Aorta (tissue), 5 donors: ENCODE measurements at regions not wholly inside any gene's neighbourhood (a gene's known extent, or its start where the extent isn't known, plus 50 kb on each side); places are given as distances from the start of the nearest gene placed in this dataset.

Source experiments
- ATAC-seq: fragments of 200-7000 bp; cut with Tn5 transposase; one replicate; pipeline ENCODE4 v1.9.1; 2022; ENCODE audit warnings: moderate library complexity; ENCODE audit not compliant: low FRiP score
- DNase-seq, 2 donors: peaks; one replicate each; pipeline ENCODE4 v3.0.0-alpha.2; 2020
- H3K27ac ChIP-seq, 2 donors: one replicate each; pipeline ENCODE4 v1.5.1; 2013; ENCODE audit warnings: low read length in 2 of 2, mild to moderate bottlenecking in 2 of 2, moderate library complexity in 2 of 2, control low read depth in 1 of 2, inconsistent platforms in 1 of 2, low read depth in 1 of 2
- H3K27me3 ChIP-seq, 2 donors: one replicate each; pipeline ENCODE4 v1.6.1; 2013; ENCODE audit warnings: control low read depth in 1 of 2, low read length in 1 of 2, mild to moderate bottlenecking in 1 of 2, moderate library complexity in 1 of 2; ENCODE audit not compliant: insufficient read depth in 2 of 2, control insufficient read depth in 1 of 2
- H3K36me3 ChIP-seq, 2 donors: one replicate each; pipeline ENCODE4 v1.6.1; 2013; ENCODE audit warnings: control low read depth in 1 of 2, low read length in 1 of 2, mild to moderate bottlenecking in 1 of 2; ENCODE audit not compliant: insufficient read depth in 2 of 2, control insufficient read depth in 1 of 2
- H3K4me1 ChIP-seq, 2 donors: one replicate each; pipeline ENCODE4 v1.6.1; 2013; ENCODE audit warnings: low read length in 2 of 2, control low read depth in 1 of 2, mild to moderate bottlenecking in 1 of 2, moderate library complexity in 1 of 2; ENCODE audit not compliant: insufficient read depth in 2 of 2, control insufficient read depth in 1 of 2
- H3K4me3 ChIP-seq, 2 donors: one replicate each; pipeline ENCODE4 v1.5.1; 2013; ENCODE audit warnings: low read length in 2 of 2, control low read depth in 1 of 2, mild to moderate bottlenecking in 1 of 2
- H3K9me3 ChIP-seq: one replicate; pipeline ENCODE4 v1.6.1; 2013; ENCODE audit warnings: mild to moderate bottlenecking, low read length; ENCODE audit not compliant: control insufficient read depth
- WGBS, 2 donors: extraction: QIAGEN DNeasy Blood & Tissue Kit; methylation state at CpG; one replicate each; pipeline ENCODE4 v1.1.7; 2013; 5-methylcytosine and 5-hydroxymethylcytosine counted together
- intact Hi-C, 2 donors: fragments of 100-400 bp; cut with DNase I; formaldehyde crosslinking; loops; one replicate each; pipeline versions ENCODE4 v1.14.2 to v1.15.0; 2022
- donor health status: healthy with polysubstance abuse.
- donor health status: Bipolar disorder and iron deficiency.
- donor health status: DM: no; HTN: no; CAD: no.
- donor health status: DM: no; HTN: no; CAD: no.
- donor health status: DM: yes; HTN: yes; CAD: no.

- Histone ChIP-seq H3K4me3 (no peak overlapping the region), H3K27me3 (no peaks in the 10 kb centered on the region), H3K9me3 (no peaks in the 10 kb centered on the region), H3K36me3 (no peaks in the 10 kb centered on the region), H3K27ac (no peak overlapping the region), H3K4me1 (no peaks in the 10 kb centered on the region)
- no peak for DNase-seq
- intact Hi-C loops = no loop called here
- 77 to 89% methylated on average over 1 of the region's 1 CpG for WGBS, 2 donors
- no peak for ATAC-seq
Measured at GRCh38 chr11:113578033-113578380, 102.8 kb upstream of the DRD2 start.

- intact Hi-C loops = no loop called here
- H3K36me3 ChIP-seq = no peaks in the 10 kb centered on the region
- H3K9me3 ChIP-seq = no peaks in the 10 kb centered on the region
- ATAC-seq (no peak), DNase-seq (no peak)
- no peaks in the 10 kb centered on the region for H3K27me3 ChIP-seq
- no peaks in the 10 kb centered on the region for H3K4me1 ChIP-seq
- no peak overlapping the region for H3K27ac ChIP-seq
- WGBS, 2 donors = 51 to 56% methylated on average over 6 of the region's 6 CpGs
- no peak overlapping the region for H3K4me3 ChIP-seq
Measured at GRCh38 chr11:113577356-113578032, 102.3 kb upstream of the DRD2 start.

GRCh38 chr11:113574586-113574985, 99.4 kb upstream of the DRD2 start:
- Histone ChIP-seq H3K4me1 (no peaks in the 10 kb centered on the region), H3K27ac (no peak overlapping the region), H3K9me3 (no peaks in the 10 kb centered on the region), H3K27me3 (no peaks in the 10 kb centered on the region), H3K4me3 (no peak overlapping the region), H3K36me3 (no peaks in the 10 kb centered on the region)
- DNase-seq (no peak), ATAC-seq (no peak)
- 73 to 90% methylated on average over 2 of the region's 2 CpGs for WGBS, 2 donors
- intact Hi-C loops = no loop called here

- ATAC-seq (no peak), DNase-seq (no peak)
- Histone ChIP-seq H3K9me3 (no peaks in the 10 kb centered on the region), H3K4me1 (no peaks in the 10 kb centered on the region), H3K4me3 (no peak overlapping the region), H3K27ac (no peak overlapping the region), H3K36me3 (no peaks in the 10 kb centered on the region), H3K27me3 (no peaks in the 10 kb centered on the region)
- intact Hi-C loops = no loop called here
- 82 to 85% methylated on average over 4 of the region's 4 CpGs for WGBS, 2 donors
Measured at GRCh38 chr11:113574171-113574570, 99.0 kb upstream of the DRD2 start.

DNA sequence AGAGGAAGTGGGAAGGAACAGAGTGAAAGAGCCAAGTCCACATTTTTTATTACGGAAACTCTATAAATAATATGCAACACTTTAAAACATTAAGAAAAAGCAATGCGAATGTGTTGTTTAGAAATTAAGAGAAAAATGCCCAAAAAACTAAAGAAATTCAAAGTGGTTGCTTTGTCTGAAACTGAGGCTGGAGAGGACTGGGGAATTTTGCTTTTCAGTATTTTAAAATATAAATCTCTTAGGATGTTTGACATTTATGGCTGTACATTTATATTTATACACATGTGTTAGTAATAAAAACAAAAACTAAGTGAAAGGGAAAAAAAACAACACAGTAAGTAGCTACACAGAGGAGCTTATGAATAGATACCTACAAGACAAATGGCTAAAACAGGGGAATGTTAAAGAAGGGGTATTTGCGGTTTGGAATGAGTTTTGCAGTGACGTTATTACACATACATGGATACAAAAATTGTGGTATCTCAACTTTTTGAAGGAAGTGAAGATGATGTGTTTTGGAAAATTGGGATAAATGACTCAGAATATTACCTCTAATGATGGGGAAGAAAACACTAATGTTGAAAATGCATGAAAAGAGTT, 97.0 kb upstream of the DRD2 start:
- H3K4me3 ChIP-seq = no peak overlapping the region
- H3K27me3 ChIP-seq = no peaks in the 10 kb centered on the region
- intact Hi-C loops = no loop called here
- no peaks in the 10 kb centered on the region for H3K36me3 ChIP-seq
- H3K27ac ChIP-seq = no peak overlapping the region
- ATAC-seq (no peak), DNase-seq (no peak)
- no peaks in the 10 kb centered on the region for H3K4me1 ChIP-seq
- no peaks in the 10 kb centered on the region for H3K9me3 ChIP-seq
- 33 to 39% methylated on average over 4 of the region's 4 CpGs for WGBS, 2 donors

DNA sequence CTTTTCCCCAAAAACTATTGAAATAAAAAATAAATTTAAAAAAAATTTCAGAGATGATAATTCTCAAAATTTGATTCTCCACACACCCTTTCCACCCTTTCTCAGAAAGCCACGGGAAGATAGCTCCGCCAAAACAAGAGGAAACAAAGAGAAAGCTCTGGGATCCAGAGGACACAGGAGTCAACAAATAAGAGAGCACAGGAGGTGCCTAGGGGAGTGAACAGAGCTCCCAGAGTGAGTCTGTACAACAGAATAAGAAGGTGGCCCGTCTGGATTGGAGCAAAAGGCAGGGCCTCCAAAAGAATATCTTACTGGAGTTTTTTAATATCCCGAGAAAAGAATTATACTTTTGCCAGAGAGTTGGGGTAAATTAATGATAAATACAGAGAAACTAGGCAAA, 96.3 kb upstream of the DRD2 start:
- Histone ChIP-seq H3K27me3 (no peaks in the 10 kb centered on the region), H3K4me1 (no peaks in the 10 kb centered on the region), H3K36me3 (no peaks in the 10 kb centered on the region), H3K27ac (peak overlapping the region in 1 of 2 donors; percentile 53), H3K4me3 (no peak overlapping the region), H3K9me3 (no peaks in the 10 kb centered on the region)
- intact Hi-C loops = no loop called here
- WGBS, 2 donors = 32 to 45% methylated on average over 4 of the region's 4 CpGs
- ATAC-seq (no peak), DNase-seq (no peak)

DNA sequence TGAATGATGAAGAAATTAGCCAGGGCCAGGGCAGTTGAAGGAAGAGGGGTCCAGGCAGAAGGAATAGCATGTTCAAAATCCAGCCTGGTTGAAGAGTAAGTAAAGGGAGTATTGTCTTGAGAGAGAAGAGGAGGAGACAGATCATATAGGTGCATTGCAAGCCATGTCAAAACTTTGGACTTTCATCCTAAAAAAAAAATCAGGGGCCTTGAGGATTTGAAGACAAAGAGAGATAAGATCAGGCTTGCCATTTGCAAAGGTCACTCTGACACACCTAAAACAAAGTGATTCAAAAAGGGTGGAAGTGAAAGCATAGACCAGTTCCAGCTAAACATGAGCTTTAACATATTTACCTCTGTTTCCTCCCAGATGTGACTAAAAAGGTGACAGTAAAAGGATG, 95.7 kb upstream of the DRD2 start:
- no peaks in the 10 kb centered on the region for H3K36me3 ChIP-seq
- H3K27ac ChIP-seq = no peak overlapping the region
- H3K27me3 ChIP-seq = no peaks in the 10 kb centered on the region
- ATAC-seq (no peak), DNase-seq (no peak)
- H3K4me1 ChIP-seq = no peaks in the 10 kb centered on the region
- no peak overlapping the region for H3K4me3 ChIP-seq
- intact Hi-C loops = no loop called here
- no peaks in the 10 kb centered on the region for H3K9me3 ChIP-seq

DNA sequence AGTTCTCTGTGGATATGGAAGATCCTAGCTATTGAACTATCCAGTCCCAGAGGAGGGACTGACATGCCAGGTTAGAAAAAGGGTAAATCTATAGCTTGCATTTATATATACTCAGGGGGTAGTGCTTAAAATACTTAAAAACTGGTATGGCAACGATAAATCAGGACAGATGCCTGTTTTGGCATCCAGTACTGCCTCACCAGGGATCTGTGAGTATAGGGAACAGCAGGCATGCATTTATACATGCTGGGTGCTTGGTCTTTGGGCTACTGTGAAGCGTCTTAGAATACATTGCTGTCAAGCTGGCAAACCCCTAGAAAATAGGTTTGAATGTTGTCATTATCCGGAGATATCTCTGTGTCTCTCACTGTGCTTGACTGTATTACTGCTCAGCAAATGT, 94.2 kb upstream of the DRD2 start:
- Histone ChIP-seq H3K27me3 (no peaks in the 10 kb centered on the region), H3K9me3 (no peaks in the 10 kb centered on the region), H3K4me1 (no peaks in the 10 kb centered on the region), H3K36me3 (no peaks in the 10 kb centered on the region), H3K27ac (no peak overlapping the region), H3K4me3 (no peak overlapping the region)
- ATAC-seq = no peak
- WGBS, 2 donors = 89% methylated on average over 3 of the region's 3 CpGs
- intact Hi-C loops = loop anchor here in 1 of 2 donors (10.0 kb wide), 1 partner anchor 115 kb away; no protein-coding TSS in a partner anchor
- no peak for DNase-seq

- H3K4me3 ChIP-seq = no peak overlapping the region
- no peaks in the 10 kb centered on the region for H3K27me3 ChIP-seq
- no peaks in the 10 kb centered on the region for H3K36me3 ChIP-seq
- no peaks in the 10 kb centered on the region for H3K4me1 ChIP-seq
- ATAC-seq (no peak), DNase-seq (no peak)
- no peak overlapping the region for H3K27ac ChIP-seq
- H3K9me3 ChIP-seq = no peaks in the 10 kb centered on the region
- intact Hi-C loops = loop anchor here in 1 of 2 donors (10.0 kb wide), 1 partner anchor 116 kb away; no protein-coding TSS in a partner anchor
- WGBS, 2 donors = 78% methylated on average over 4 of the region's 4 CpGs
Measured at GRCh38 chr11:113568566-113568965, 93.4 kb upstream of the DRD2 start.
